ENCODE measurements at regions not wholly inside any gene's neighbourhood (a gene's known extent, or its start where the extent isn't known, plus 50 kb on each side); places are given as distances from the start of the nearest gene placed in this dataset.
"Not testable (repeated sequence)": the region's sequence is repeated elsewhere in the genome, so short reads cannot be mapped to it uniquely, and the experiment has no call there.

GRCh38 chr21:9740991-9741742 lies 780.2 kb upstream of the TPTE start:
- H3K27ac Mint-ChIP-seq, DNase-seq, ATAC-seq, H3K4me3 Mint-ChIP-seq, H3K4me1 Mint-ChIP-seq, POLR2A ChIA-PET, H3K36me3 Mint-ChIP-seq, H3K27me3 Mint-ChIP-seq: not testable (repeated sequence)
- H3K9me3 Mint-ChIP-seq = peaks cover 5 to 32% (median 16%) of the 10 kb centered on the region in 9 donors

- H3K36me3 Mint-ChIP-seq, H3K27ac Mint-ChIP-seq, H3K27me3 Mint-ChIP-seq, H3K4me3 Mint-ChIP-seq, ATAC-seq, POLR2A ChIA-PET, H3K4me1 Mint-ChIP-seq, DNase-seq: not testable (repeated sequence)
- H3K9me3 Mint-ChIP-seq = peaks cover 1 to 28% (median 13%) of the 10 kb centered on the region in 9 donors
These were observed 777.8 kb upstream of the TPTE start for GRCh38 chr21:9743566-9743965.

- H3K27me3 Mint-ChIP-seq, H3K4me1 Mint-ChIP-seq, DNase-seq, H3K36me3 Mint-ChIP-seq, H3K27ac Mint-ChIP-seq, H3K4me3 Mint-ChIP-seq, ATAC-seq, POLR2A ChIA-PET: not testable (repeated sequence)
- peaks cover 1 to 34% (median 9%) of the 10 kb centered on the region in 9 donors for H3K9me3 Mint-ChIP-seq
These were observed 777.2 kb upstream of the TPTE start for GRCh38 chr21:9744166-9744565.

GRCh38 chr21:9744593-9744992 lies 776.8 kb upstream of the TPTE start:
- H3K27ac Mint-ChIP-seq, H3K4me3 Mint-ChIP-seq, H3K27me3 Mint-ChIP-seq, POLR2A ChIA-PET, ATAC-seq, DNase-seq, H3K4me1 Mint-ChIP-seq, H3K36me3 Mint-ChIP-seq: not testable (repeated sequence)
- H3K9me3 Mint-ChIP-seq = peaks cover 1 to 34% (median 6%) of the 10 kb centered on the region in 9 donors

GRCh38 chr21:9745457-9746108 lies 775.8 kb upstream of the TPTE start:
- H3K4me1 Mint-ChIP-seq, DNase-seq, ATAC-seq, H3K27ac Mint-ChIP-seq, POLR2A ChIA-PET, H3K36me3 Mint-ChIP-seq, H3K27me3 Mint-ChIP-seq, H3K4me3 Mint-ChIP-seq: not testable (repeated sequence)
- peaks cover 0 to 28% (median 6%) of the 10 kb centered on the region in 9 donors for H3K9me3 Mint-ChIP-seq

GRCh38 chr21:9746311-9746710 lies 775.1 kb upstream of the TPTE start:
- H3K36me3 Mint-ChIP-seq, H3K4me1 Mint-ChIP-seq, H3K27ac Mint-ChIP-seq, H3K27me3 Mint-ChIP-seq, POLR2A ChIA-PET, DNase-seq, H3K4me3 Mint-ChIP-seq, ATAC-seq: not testable (repeated sequence)
- H3K9me3 Mint-ChIP-seq = peaks cover 0 to 22% (median 6%) of the 10 kb centered on the region in 9 donors

GRCh38 chr21:9746831-9747606 lies 774.4 kb upstream of the TPTE start:
- DNase-seq, H3K4me3 Mint-ChIP-seq, H3K27ac Mint-ChIP-seq, H3K36me3 Mint-ChIP-seq, POLR2A ChIA-PET, H3K27me3 Mint-ChIP-seq, H3K4me1 Mint-ChIP-seq, ATAC-seq: not testable (repeated sequence)
- H3K9me3 Mint-ChIP-seq = peaks cover 0 to 16% (median 3%) of the 10 kb centered on the region in 9 donors

GRCh38 chr21:9747870-9748269 lies 773.5 kb upstream of the TPTE start:
- POLR2A ChIA-PET, H3K4me1 Mint-ChIP-seq, ATAC-seq, DNase-seq, H3K27ac Mint-ChIP-seq, H3K36me3 Mint-ChIP-seq, H3K4me3 Mint-ChIP-seq, H3K27me3 Mint-ChIP-seq: not testable (repeated sequence)
- peaks cover 0 to 16% (median 3%) of the 10 kb centered on the region in 9 donors for H3K9me3 Mint-ChIP-seq

- ATAC-seq, H3K27ac Mint-ChIP-seq, POLR2A ChIA-PET, DNase-seq, H3K27me3 Mint-ChIP-seq, H3K36me3 Mint-ChIP-seq, H3K4me1 Mint-ChIP-seq, H3K4me3 Mint-ChIP-seq: not testable (repeated sequence)
- peaks cover 0 to 16% (median 3%) of the 10 kb centered on the region in 9 donors for H3K9me3 Mint-ChIP-seq
These were observed 772.9 kb upstream of the TPTE start for GRCh38 chr21:9748451-9748850.

GRCh38 chr21:9749741-9750230 lies 771.6 kb upstream of the TPTE start:
- DNase-seq, H3K36me3 Mint-ChIP-seq, POLR2A ChIA-PET, ATAC-seq, H3K4me1 Mint-ChIP-seq, H3K27ac Mint-ChIP-seq, H3K27me3 Mint-ChIP-seq, H3K4me3 Mint-ChIP-seq: not testable (repeated sequence)
- H3K9me3 Mint-ChIP-seq = peaks cover 0 to 20% (median 3%) of the 10 kb centered on the region in 9 donors

GRCh38 chr21:9750341-9751086 lies 770.9 kb upstream of the TPTE start:
- ATAC-seq (no peak), DNase-seq (no peak)
- no peaks in the 10 kb centered on the region for H3K27me3 Mint-ChIP-seq

GRCh38 chr21:9751087-9751585 lies 770.2 kb upstream of the TPTE start:
- H3K36me3 Mint-ChIP-seq, POLR2A ChIA-PET, H3K4me3 Mint-ChIP-seq, DNase-seq, H3K4me1 Mint-ChIP-seq, H3K27me3 Mint-ChIP-seq, H3K27ac Mint-ChIP-seq, ATAC-seq: not testable (repeated sequence)
- H3K9me3 Mint-ChIP-seq = peaks cover 0 to 26% (median 7%) of the 10 kb centered on the region in 9 donors

More at GRCh38 chr21:9750341-9751086, 770.9 kb upstream of the TPTE start:
- Mint-ChIP-seq H3K36me3 (peaks cover 0 to 4% (median 0%) of the 10 kb centered on the region in 3 donors), H3K4me3 (no peak overlapping the region), H3K27ac (no peak overlapping the region), H3K4me1 (no peaks in the 10 kb centered on the region), H3K9me3 (peaks cover 0 to 20% (median 3%) of the 10 kb centered on the region in 9 donors)
- POLR2A ChIA-PET = no interaction called here

Measured in naive thymus-derived CD8-positive, alpha-beta T cell (primary cell).